Epithelial cell of proximal tubule (primary cell): ENCODE measurements at regions not wholly inside any gene's neighbourhood (a gene's known extent, or its start where the extent isn't known, plus 50 kb on each side); places are given as distances from the start of the nearest gene placed in this dataset.
"Not testable (repeated sequence)": the region's sequence is repeated elsewhere in the genome, so short reads cannot be mapped to it uniquely, and the experiment has no call there.

Source experiments
- DNase-seq: peaks from one replicate; pipeline ENCODE4 v3.0.0-alpha.2; 2011; ENCODE audit warnings: low read depth
- H3K4me3 ChIP-seq: 2 replicates; pipeline ENCODE4 v1.5.1; 2011; ENCODE audit warnings: low read depth, mild to moderate bottlenecking, low read length
- CTCF ChIP-seq: conservative IDR thresholded peaks from 2 replicates; pipeline ENCODE4 v1.5.1; 2012; ENCODE audit warnings: low read depth, mild to moderate bottlenecking, low read length

- DNase-seq: peak; percentile 10
- no peak for TF ChIP-seq CTCF
- H3K4me3 ChIP-seq: no peak overlapping the region
Measured at GRCh38 chr5:123997462-123998215, 485.7 kb downstream of the CSNK1G3 start.

GRCh38 chr5:123997064-123997461 is 485.1 kb downstream of the CSNK1G3 start:
- TF ChIP-seq CTCF: no peak
- DNase-seq: no peak
- no peak overlapping the region for H3K4me3 ChIP-seq

- no peak overlapping the region for H3K4me3 ChIP-seq
- peak; percentile 9 for DNase-seq
- TF ChIP-seq CTCF: no peak
Measured at GRCh38 chr5:123992641-123993040, 480.7 kb downstream of the CSNK1G3 start.

GRCh38 chr5:123987956-123988355 is 476.0 kb downstream of the CSNK1G3 start:
- no peak overlapping the region for H3K4me3 ChIP-seq
- TF ChIP-seq CTCF: no peak
- DNase-seq: peak; percentile 40

GRCh38 chr5:123976379-123977033 is 464.5 kb downstream of the CSNK1G3 start:
- no peak overlapping the region for H3K4me3 ChIP-seq
- no peak for TF ChIP-seq CTCF
- no peak for DNase-seq

- H3K4me3 ChIP-seq: not testable (repeated sequence)
Measured at GRCh38 chr5:123975521-123975920, 463.5 kb downstream of the CSNK1G3 start.

DNA sequence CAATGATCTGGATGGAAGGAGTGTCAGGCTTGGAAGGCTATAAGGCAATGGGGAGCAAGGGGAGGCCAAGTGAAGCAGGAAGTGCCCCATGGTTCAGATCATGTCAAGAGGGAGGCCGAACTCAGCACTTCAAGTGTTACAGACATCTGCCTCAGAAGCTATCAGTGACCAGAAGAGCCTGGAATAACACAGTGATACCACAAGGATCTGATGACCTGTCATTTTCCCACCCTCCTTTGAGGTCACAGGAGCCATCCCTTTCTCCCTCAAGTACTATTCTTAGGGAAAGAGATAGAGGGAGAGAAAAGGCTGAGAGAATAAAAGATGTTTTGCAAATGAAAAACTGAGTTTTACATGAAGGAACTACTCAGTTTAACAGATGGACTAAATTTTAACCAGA is 454.8 kb downstream of the CSNK1G3 start:
- TF ChIP-seq CTCF: no peak
- DNase-seq: no peak
- H3K4me3 ChIP-seq: no peak overlapping the region

More at GRCh38 chr5:123975521-123975920, 463.5 kb downstream of the CSNK1G3 start:
- DNase-seq: not testable (repeated sequence)
